ENCODE measurements at regions not wholly inside any gene's neighbourhood (a gene's known extent, or its start where the extent isn't known, plus 50 kb on each side); places are given as distances from the start of the nearest gene placed in this dataset.
"Not testable (repeated sequence)": the region's sequence is repeated elsewhere in the genome, so short reads cannot be mapped to it uniquely, and the experiment has no call there.

- DNase-seq = no peak
Observed at GRCh38 chr14:31911160-31911559, 165.9 kb upstream of the ARHGAP5 start.

GRCh38 chr14:31913370-31913769, 163.7 kb upstream of the ARHGAP5 start:
- no peak for DNase-seq

GRCh38 chr14:31918289-31918688, 158.8 kb upstream of the ARHGAP5 start:
- not testable (repeated sequence) for DNase-seq

GRCh38 chr14:31920001-31920400, 157.1 kb upstream of the ARHGAP5 start:
- DNase-seq = no peak

- DNase-seq = no peak
Observed at GRCh38 chr14:31920989-31921650, 156.0 kb upstream of the ARHGAP5 start.

- DNase-seq = no peak
Observed at GRCh38 chr14:31921721-31922120, 155.4 kb upstream of the ARHGAP5 start.

GRCh38 chr14:31926123-31926522, 151.0 kb upstream of the ARHGAP5 start:
- DNase-seq = peak in 1 of 2 donors; percentile 17

- DNase-seq = no peak
Observed at GRCh38 chr14:31926652-31927347, 150.3 kb upstream of the ARHGAP5 start.

- DNase-seq = no peak
Observed at GRCh38 chr14:31927348-31927832, 149.7 kb upstream of the ARHGAP5 start.

- no peak for DNase-seq
Observed at GRCh38 chr14:31930070-31930469, 147.0 kb upstream of the ARHGAP5 start.

GRCh38 chr14:31930493-31931240, 146.4 kb upstream of the ARHGAP5 start:
- DNase-seq = no peak

GRCh38 chr14:31932675-31933074, 144.4 kb upstream of the ARHGAP5 start:
- no peak for DNase-seq

- no peak for DNase-seq
Observed at GRCh38 chr14:31933716-31934115, 143.4 kb upstream of the ARHGAP5 start.

GRCh38 chr14:31934767-31935266, 142.3 kb upstream of the ARHGAP5 start:
- no peak for DNase-seq

- no peak for DNase-seq
Observed at GRCh38 chr14:31935391-31935790, 141.7 kb upstream of the ARHGAP5 start.

GRCh38 chr14:31936115-31936514, 141.0 kb upstream of the ARHGAP5 start:
- DNase-seq = no peak

GRCh38 chr14:31937730-31938346, 139.3 kb upstream of the ARHGAP5 start:
- peak in 1 of 2 donors; percentile 39 for DNase-seq

- no peak for DNase-seq
Observed at GRCh38 chr14:31939934-31940333, 137.2 kb upstream of the ARHGAP5 start.

GRCh38 chr14:31941487-31941886, 135.6 kb upstream of the ARHGAP5 start:
- no peak for DNase-seq

- DNase-seq = no peak
Observed at GRCh38 chr14:31942166-31942841, 134.8 kb upstream of the ARHGAP5 start.

GRCh38 chr14:31943217-31943799, 133.8 kb upstream of the ARHGAP5 start:
- no peak for DNase-seq

- DNase-seq = no peak
Observed at GRCh38 chr14:31943861-31944255, 133.2 kb upstream of the ARHGAP5 start.

Data from bone marrow (tissue), 2 donors.